SIG-M5 (cell line): ENCODE measurements at regions not wholly inside any gene's neighbourhood (a gene's known extent, or its start where the extent isn't known, plus 50 kb on each side); places are given as distances from the start of the nearest gene placed in this dataset.

Experiments used
- DNase-seq: peaks from one replicate; lab custom pipeline; 2025; lab: John Stamatoyannopoulos, UW

GRCh38 chr7:7051206-7051877 is 131.0 kb upstream of the C1GALT1 start:
- peak; percentile 8 for DNase-seq

- no peak for DNase-seq
Measured at GRCh38 chr7:7054252-7054830, 128.0 kb upstream of the C1GALT1 start.

DNA sequence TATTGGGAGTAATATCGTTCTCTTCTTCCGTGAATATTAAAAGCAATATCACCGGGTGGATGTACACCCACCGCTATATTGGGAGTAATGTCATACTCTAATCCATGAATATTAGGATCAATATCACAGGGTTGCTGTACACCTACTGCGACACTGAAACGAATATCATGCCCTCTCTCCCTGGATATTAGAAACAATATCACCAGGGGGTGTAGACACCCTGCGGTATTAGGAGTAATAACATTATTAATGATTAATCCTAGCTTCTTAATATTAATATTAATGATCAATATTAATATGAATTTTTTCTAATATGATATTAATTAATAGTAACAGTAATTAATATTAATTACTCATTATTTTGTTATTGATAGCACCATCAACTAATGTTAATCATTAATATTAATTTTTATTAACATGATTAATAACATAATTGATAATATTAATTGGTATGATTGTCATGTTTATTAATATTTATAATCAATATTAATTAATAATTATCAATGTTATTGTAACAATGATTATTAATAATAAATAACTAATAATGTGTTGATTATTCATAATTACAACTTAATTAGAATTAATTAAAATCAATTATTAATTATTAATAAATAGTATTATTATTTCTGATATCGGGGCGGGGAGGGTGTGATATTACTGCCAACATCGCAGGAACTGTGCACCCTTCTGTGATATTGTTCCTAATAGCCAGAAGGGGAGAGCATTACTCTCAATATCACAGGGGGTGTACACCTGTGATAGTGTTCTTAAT is 121.3 kb upstream of the C1GALT1 start:
- DNase-seq: no peak

GRCh38 chr7:7077945-7078344 is 104.4 kb upstream of the C1GALT1 start:
- no peak for DNase-seq

DNA sequence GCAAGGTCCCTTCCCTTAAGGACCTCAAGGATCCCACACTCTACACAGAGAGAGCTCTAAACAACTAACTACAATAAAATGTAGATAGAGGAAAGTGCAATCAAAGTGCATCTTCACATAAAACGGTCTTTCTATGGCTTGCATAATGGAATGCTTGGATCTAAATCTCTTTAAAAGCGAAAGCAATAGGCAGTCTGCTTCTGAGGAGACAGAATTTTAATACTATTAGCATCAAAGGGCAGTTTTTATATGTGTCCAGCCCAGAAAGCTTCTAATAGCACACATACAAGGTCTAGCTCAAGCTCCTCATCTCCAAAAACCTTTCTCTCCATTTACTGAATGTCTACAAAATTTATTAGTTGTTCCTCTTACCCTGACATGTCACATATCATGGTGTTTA is 101.5 kb upstream of the C1GALT1 start:
- DNase-seq: no peak

DNA sequence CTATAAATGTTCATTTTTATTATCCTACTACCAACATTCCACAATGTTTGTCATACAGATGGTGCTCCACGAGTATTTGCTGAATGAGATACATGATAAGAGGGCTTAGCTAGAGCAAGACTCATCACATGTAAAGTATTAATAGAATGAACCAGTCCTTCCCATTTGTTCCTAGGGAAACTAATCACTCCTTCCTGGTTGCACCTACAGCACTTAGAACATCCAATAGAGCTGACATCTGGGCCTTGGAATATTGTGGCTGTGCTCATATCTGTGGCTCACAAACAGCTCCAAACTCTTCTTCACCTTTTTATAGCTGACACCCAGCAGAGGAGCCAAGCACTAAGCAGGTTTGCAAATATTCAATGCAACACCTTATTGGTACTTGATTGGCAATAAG is 91.9 kb upstream of the C1GALT1 start:
- no peak for DNase-seq

- no peak for DNase-seq
Measured at GRCh38 chr7:7098280-7098818, 84.0 kb upstream of the C1GALT1 start.

- DNase-seq: no peak
Measured at GRCh38 chr7:7099584-7100014, 82.7 kb upstream of the C1GALT1 start.

DNA sequence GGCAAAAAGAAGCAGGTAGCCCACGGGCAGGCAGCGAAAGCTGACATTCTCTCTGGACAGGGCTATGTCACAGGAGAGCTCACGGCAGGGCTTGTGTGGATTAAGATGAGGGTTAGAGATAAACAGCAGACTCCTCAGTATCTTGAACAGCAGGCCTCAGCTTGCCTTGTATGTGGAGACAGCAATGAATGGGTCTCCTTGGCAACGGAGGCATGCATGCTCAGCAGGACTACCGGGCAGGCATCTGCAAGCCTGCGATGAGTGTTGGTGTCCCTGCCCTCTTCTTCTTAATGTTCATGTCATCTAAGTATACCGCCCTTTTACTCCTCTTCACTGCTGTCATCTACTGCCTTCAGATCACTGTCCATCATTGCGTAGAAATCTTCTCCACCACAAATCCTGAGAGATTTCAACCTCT is 81.9 kb upstream of the C1GALT1 start:
- DNase-seq: no peak

DNA sequence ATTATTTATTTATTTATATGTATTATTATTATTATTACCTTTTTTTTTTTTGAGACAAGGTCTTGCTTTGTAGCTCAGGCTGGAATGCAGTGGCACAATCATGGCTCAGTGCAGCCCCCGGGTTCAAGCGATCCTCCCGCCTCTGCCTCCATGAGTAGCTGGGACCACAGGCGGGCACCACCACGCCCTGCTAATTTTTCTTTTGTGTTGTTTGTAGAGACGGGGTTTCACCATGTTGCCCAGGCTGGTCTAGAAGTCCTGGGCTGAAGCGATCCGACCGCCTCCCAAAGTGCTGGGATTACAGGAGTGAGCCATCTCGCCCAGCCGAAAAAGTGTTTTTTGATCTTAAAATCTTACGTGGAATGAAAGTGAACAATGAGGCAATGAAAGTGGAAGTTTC is 79.4 kb upstream of the C1GALT1 start:
- no peak for DNase-seq

DNA sequence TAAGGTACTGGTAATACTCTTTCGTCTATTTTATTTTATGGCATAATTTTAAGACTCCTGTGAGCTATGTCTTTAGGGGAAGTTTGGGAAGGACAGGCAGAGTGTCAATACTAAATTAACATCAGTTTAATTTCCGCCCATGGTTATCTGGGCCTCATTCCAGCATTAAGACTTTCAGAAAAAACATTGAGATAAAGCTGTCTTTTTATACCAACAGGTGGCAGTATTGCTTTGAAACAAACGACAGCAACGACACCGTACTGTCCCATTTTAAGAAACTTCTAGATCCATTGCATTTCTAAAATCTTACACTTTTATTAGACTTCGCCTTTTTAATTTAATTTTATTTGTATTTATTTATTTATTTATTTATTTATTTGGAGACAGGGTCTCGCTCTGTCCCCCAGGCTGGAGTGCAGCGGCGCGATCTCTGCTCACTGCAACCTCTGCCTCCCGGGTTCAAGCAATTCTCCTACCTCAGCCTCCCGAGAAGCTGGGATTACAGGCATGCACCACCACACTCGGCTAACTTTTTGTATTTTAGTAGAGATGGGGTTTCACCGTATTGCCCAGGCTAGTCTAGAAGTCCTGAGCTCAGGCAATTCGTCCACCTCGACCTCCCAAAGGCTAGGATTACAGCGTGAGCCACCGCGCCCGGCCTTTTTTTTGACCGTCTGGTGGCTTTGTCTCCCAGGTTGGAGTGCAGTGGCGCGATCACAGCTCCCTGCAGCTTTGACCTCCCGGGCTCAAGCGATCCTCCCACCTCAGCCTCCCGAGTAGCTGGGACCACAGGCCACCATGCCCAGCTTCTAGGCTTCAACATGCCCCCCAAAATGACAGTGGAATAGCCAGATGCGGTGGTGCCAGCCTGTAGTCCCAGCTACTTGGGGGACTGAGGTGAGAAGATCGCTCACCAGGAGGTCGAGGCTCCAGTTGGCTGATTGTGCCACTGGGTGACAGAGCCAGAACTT is 78.7 kb upstream of the C1GALT1 start:
- DNase-seq: no peak

GRCh38 chr7:7104314-7104698 is 78.0 kb upstream of the C1GALT1 start:
- no peak for DNase-seq

GRCh38 chr7:7104971-7105370 is 77.4 kb upstream of the C1GALT1 start:
- no peak for DNase-seq

DNA sequence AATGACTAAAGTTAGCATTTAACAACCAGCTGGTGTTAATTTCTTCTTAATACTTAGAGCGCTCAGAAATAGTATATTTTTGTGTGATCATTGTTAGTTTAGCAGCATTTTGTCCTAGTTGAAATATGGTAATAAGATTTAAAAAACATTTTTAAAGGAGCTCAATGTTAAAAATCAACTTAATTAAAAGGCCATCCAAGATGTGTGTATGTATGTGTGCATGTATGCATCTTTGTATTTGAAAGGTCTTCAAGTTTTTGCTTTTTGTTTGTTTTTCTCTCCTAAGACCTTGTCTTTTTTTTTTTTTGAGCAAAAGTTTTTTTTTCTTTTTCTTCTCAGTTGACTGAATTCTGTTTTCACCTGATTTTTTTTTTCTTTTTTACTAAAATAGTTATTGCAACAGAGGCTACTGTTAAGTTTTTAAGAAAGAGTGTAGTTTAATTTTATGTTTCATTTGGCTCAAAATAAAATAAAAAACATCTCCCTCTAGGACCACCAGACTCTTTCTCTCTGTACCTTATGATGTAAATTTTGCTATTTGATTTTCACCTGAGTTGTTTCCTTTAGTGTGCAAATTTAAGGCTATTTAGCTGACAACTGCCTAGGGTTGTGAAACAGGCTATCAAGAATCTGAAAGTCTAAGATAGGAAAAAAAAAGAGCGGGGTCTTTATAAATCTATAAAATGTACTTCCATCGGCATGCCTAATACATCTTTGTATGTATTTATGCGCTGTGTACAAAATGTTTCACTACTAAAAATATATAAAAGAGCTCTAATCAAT is 76.4 kb upstream of the C1GALT1 start:
- no peak for DNase-seq

GRCh38 chr7:7108931-7109330 is 73.4 kb upstream of the C1GALT1 start:
- DNase-seq: no peak

- no peak for DNase-seq
Measured at GRCh38 chr7:7109934-7110333, 72.4 kb upstream of the C1GALT1 start.

GRCh38 chr7:7110706-7111105 is 71.6 kb upstream of the C1GALT1 start:
- DNase-seq: no peak

- DNase-seq: no peak
Measured at GRCh38 chr7:7112868-7113267, 69.5 kb upstream of the C1GALT1 start.

GRCh38 chr7:7114575-7115291 is 67.6 kb upstream of the C1GALT1 start:
- DNase-seq: no peak

DNA sequence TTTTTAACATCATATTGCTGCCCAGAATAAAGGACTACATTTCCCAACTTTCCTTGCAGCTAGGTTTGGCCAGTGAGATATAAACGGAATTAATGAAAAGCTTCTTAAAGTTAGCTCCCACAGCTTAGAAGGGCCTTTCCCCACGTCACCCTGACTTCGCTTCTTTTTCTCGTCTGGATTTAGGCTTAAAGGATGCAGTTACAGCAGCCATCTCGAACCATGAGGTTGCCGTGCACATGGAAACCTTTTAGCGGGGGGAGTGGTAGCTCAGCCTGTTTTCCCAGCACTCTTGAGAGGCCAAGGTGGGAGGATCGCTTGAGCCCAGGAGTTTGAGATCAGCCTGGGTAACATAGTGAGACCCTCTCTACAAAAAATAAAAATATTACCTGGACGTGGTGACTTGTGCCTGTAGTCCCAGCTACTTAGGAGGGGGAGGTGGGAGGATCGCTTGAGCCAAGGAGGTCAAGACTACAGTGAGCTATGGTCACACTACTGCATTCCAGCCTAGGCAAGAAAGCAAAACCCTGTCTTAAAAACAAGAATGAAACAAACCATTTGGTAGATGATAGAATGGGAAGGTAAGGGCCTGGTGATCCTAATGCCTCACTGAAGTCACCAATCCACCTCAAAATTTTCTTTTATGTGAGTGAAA is 64.3 kb upstream of the C1GALT1 start:
- DNase-seq: no peak
